Naive thymus-derived CD4-positive, alpha-beta T cell (primary cell): ENCODE measurements at regions not wholly inside any gene's neighbourhood (a gene's known extent, or its start where the extent isn't known, plus 50 kb on each side); places are given as distances from the start of the nearest gene placed in this dataset.

ENCODE experiments used
- ATAC-seq: fragments of 150-1000 bp; cut with Tn5 transposase; 2 replicates; pipeline ENCODE4 v1.10.0; 2021; ENCODE audit warnings: mild to moderate bottlenecking, moderate library complexity
- CTCF ChIA-PET: fragments of 350-600 bp; sonication (Branson Sonifier 250); formaldehyde crosslinking; loops from one replicate; lab custom pipeline; 2021; ENCODE audit warnings: antibody characterized with exemption; lab: Charles Lee
- POLR2A ChIA-PET: fragments of 350-600 bp; sonication (Branson Sonifier 250); formaldehyde crosslinking; loops from one replicate; lab custom pipeline; 2021; ENCODE audit warnings: antibody characterized with exemption, inconsistent platforms; lab: Charles Lee
- DNase-seq, 9 donors: peaks; one replicate each; pipeline versions ENCODE4 v3.0.0 to v3.0.0-alpha.2; 2020 to 2022; ENCODE audit warnings: mixed read lengths in 1 of 9
- H3K27ac ChIP-seq: one replicate; pipeline ENCODE4 v1.7.0; 2013; ENCODE audit warnings: mild to moderate bottlenecking, low read depth, low read length, moderate library complexity
- H3K27me3 ChIP-seq, 2 donors: one replicate each; pipeline ENCODE4 v1.7.0; 2013; ENCODE audit warnings: low read length in 2 of 2, mild to moderate bottlenecking in 2 of 2, moderate library complexity in 2 of 2; ENCODE audit not compliant: control insufficient read depth in 2 of 2, insufficient read depth in 2 of 2
- H3K36me3 ChIP-seq, 3 experiments: 1 replicate in 2 of 3; 2 replicates in 1 of 3; pipeline ENCODE4 v1.7.0; 2013; ENCODE audit warnings: low read length in 3 of 3, mild to moderate bottlenecking in 3 of 3, moderate library complexity in 1 of 3; ENCODE audit not compliant: insufficient read depth in 3 of 3, control insufficient read depth in 2 of 3
- H3K4me1 ChIP-seq, 2 donors: one replicate each; pipeline ENCODE4 v1.7.0; 2013; ENCODE audit warnings: low read length in 2 of 2, mild to moderate bottlenecking in 2 of 2, moderate library complexity in 1 of 2; ENCODE audit not compliant: control insufficient read depth in 2 of 2, insufficient read depth in 2 of 2
- H3K4me3 ChIP-seq: 2 replicates; pipeline ENCODE4 v1.7.0; 2013; ENCODE audit warnings: mild to moderate bottlenecking, low read length
- H3K9me3 ChIP-seq, 3 experiments: 1 replicate in 2 of 3; 2 replicates in 1 of 3; pipeline ENCODE4 v1.7.0; 2013; ENCODE audit warnings: low read length in 3 of 3; ENCODE audit not compliant: control insufficient read depth in 2 of 3
- H3K27ac Mint-ChIP-seq, 9 donors: one replicate each; pipeline ENCODE4 v1.8.0; 2020 to 2022; ENCODE audit warnings: mixed read lengths in 9 of 9, mild to moderate bottlenecking in 8 of 9, moderate library complexity in 5 of 9, inconsistent platforms in 2 of 9
- H3K27me3 Mint-ChIP-seq, 5 donors: one replicate each; pipeline ENCODE4 v1.8.0; 2021 to 2022; ENCODE audit warnings: mixed read lengths in 5 of 5, mild to moderate bottlenecking in 1 of 5
- H3K36me3 Mint-ChIP-seq, 5 donors: one replicate each; pipeline ENCODE4 v1.8.0; 2020 to 2022; ENCODE audit warnings: mixed read lengths in 5 of 5, mild to moderate bottlenecking in 3 of 5, inconsistent platforms in 1 of 5
- H3K4me1 Mint-ChIP-seq, 7 donors: one replicate each; pipeline ENCODE4 v1.8.0; 2020 to 2022; ENCODE audit warnings: mixed read lengths in 7 of 7, mild to moderate bottlenecking in 3 of 7, inconsistent platforms in 1 of 7
- H3K4me3 Mint-ChIP-seq, 10 donors: one replicate each; pipeline ENCODE4 v1.8.0; 2020 to 2022; ENCODE audit warnings: mild to moderate bottlenecking in 10 of 10, mixed read lengths in 10 of 10, moderate library complexity in 6 of 10, inconsistent platforms in 2 of 10
- H3K9me3 Mint-ChIP-seq, 11 donors: one replicate each; pipeline ENCODE4 v1.8.0; 2020 to 2022; ENCODE audit warnings: mixed read lengths in 11 of 11, mild to moderate bottlenecking in 4 of 11, inconsistent platforms in 1 of 11, moderate library complexity in 1 of 11
- intact Hi-C, 2 donors: fragments of 100-400 bp; cut with micrococcal nuclease; formaldehyde crosslinking; loops; one replicate each; pipeline ENCODE4 v1.15.1; 2023

- Mint-ChIP-seq H3K27me3 (no peaks in the 10 kb centered on the region), H3K9me3 (peaks cover 0 to 21% (median 3%) of the 10 kb centered on the region in 11 donors), H3K4me1 (no peaks in the 10 kb centered on the region), H3K4me3 (no peak overlapping the region), H3K27ac (no peak overlapping the region), H3K36me3 (no peaks in the 10 kb centered on the region)
- H3K4me3 ChIP-seq, result no peak overlapping the region
- DNase-seq (no peak), ATAC-seq (no peak)
- H3K9me3 ChIP-seq, result no peaks in the 10 kb centered on the region
- no peaks in the 10 kb centered on the region for H3K27me3 ChIP-seq
- intact Hi-C loops, result no loop called here
- no peaks in the 10 kb centered on the region for H3K36me3 ChIP-seq
- CTCF ChIA-PET, result no interaction called here
- POLR2A ChIA-PET, result no interaction called here
- H3K4me1 ChIP-seq, result no peaks in the 10 kb centered on the region
- no peak overlapping the region for H3K27ac ChIP-seq
Measured at GRCh38 chr4:134999169-134999568, 797.6 kb upstream of the PABPC4L start.

- Histone ChIP-seq H3K27me3 (no peaks in the 10 kb centered on the region), H3K4me1 (no peaks in the 10 kb centered on the region), H3K4me3 (no peak overlapping the region), H3K27ac (no peak overlapping the region), H3K36me3 (no peaks in the 10 kb centered on the region), H3K9me3 (no peaks in the 10 kb centered on the region)
- Mint-ChIP-seq H3K4me3 (no peak overlapping the region), H3K4me1 (no peaks in the 10 kb centered on the region), H3K27ac (no peak overlapping the region), H3K9me3 (peaks cover 0 to 30% (median 6%) of the 10 kb centered on the region in 11 donors), H3K36me3 (no peaks in the 10 kb centered on the region), H3K27me3 (no peaks in the 10 kb centered on the region)
- CTCF ChIA-PET, result no interaction called here
- DNase-seq (no peak), ATAC-seq (no peak)
- intact Hi-C loops, result no loop called here
- POLR2A ChIA-PET, result no interaction called here
Measured at GRCh38 chr4:134961963-134962362, 760.4 kb upstream of the PABPC4L start.

- no peak for ATAC-seq
- intact Hi-C loops, result no loop called here
- Histone ChIP-seq H3K36me3 (no peaks in the 10 kb centered on the region), H3K9me3 (no peaks in the 10 kb centered on the region), H3K4me3 (no peak overlapping the region), H3K27ac (no peak overlapping the region), H3K27me3 (no peaks in the 10 kb centered on the region), H3K4me1 (no peaks in the 10 kb centered on the region)
- Mint-ChIP-seq H3K36me3 (no peaks in the 10 kb centered on the region), H3K27ac (no peak overlapping the region), H3K27me3 (no peaks in the 10 kb centered on the region), H3K4me3 (no peak overlapping the region), H3K4me1 (no peaks in the 10 kb centered on the region), H3K9me3 (peaks cover 0 to 25% (median 4%) of the 10 kb centered on the region in 11 donors)
- CTCF ChIA-PET, result no interaction called here
- POLR2A ChIA-PET, result no interaction called here
- DNase-seq, result no peak
Measured at GRCh38 chr4:134958862-134959261, 757.3 kb upstream of the PABPC4L start.

GRCh38 chr4:134955059-134955458, 753.5 kb upstream of the PABPC4L start:
- POLR2A ChIA-PET, result no interaction called here
- no peak for ATAC-seq

GRCh38 chr4:134952775-134953174, 751.2 kb upstream of the PABPC4L start:
- Histone ChIP-seq H3K4me3 (no peak overlapping the region), H3K9me3 (no peaks in the 10 kb centered on the region), H3K27me3 (no peaks in the 10 kb centered on the region), H3K36me3 (no peaks in the 10 kb centered on the region), H3K27ac (no peak overlapping the region), H3K4me1 (no peaks in the 10 kb centered on the region)
- ATAC-seq, result no peak
- no peak overlapping the region for H3K27ac Mint-ChIP-seq
- no peaks in the 10 kb centered on the region for H3K27me3 Mint-ChIP-seq
- H3K9me3 Mint-ChIP-seq, result peaks cover 0 to 18% (median 3%) of the 10 kb centered on the region in 11 donors
- CTCF ChIA-PET, result no interaction called here
- DNase-seq, result no peak
- H3K36me3 Mint-ChIP-seq, result no peaks in the 10 kb centered on the region
- no peak overlapping the region for H3K4me3 Mint-ChIP-seq
- POLR2A ChIA-PET, result no interaction called here
- intact Hi-C loops, result no loop called here
- no peaks in the 10 kb centered on the region for H3K4me1 Mint-ChIP-seq

More at GRCh38 chr4:134955059-134955458, 753.5 kb upstream of the PABPC4L start:
- no peak for DNase-seq
- Histone ChIP-seq H3K27ac (no peak overlapping the region), H3K36me3 (no peaks in the 10 kb centered on the region), H3K4me3 (no peak overlapping the region), H3K4me1 (no peaks in the 10 kb centered on the region), H3K9me3 (no peaks in the 10 kb centered on the region), H3K27me3 (no peaks in the 10 kb centered on the region)
- Mint-ChIP-seq H3K9me3 (peaks cover 0 to 18% (median 3%) of the 10 kb centered on the region in 11 donors), H3K36me3 (no peaks in the 10 kb centered on the region), H3K27me3 (no peaks in the 10 kb centered on the region), H3K4me3 (no peak overlapping the region), H3K27ac (no peak overlapping the region), H3K4me1 (no peaks in the 10 kb centered on the region)
- CTCF ChIA-PET, result no interaction called here
- intact Hi-C loops, result no loop called here

- Histone ChIP-seq H3K36me3 (no peaks in the 10 kb centered on the region), H3K27me3 (no peaks in the 10 kb centered on the region), H3K27ac (no peak overlapping the region), H3K4me3 (no peak overlapping the region), H3K4me1 (no peaks in the 10 kb centered on the region), H3K9me3 (no peaks in the 10 kb centered on the region)
- H3K27me3 Mint-ChIP-seq, result no peaks in the 10 kb centered on the region
- POLR2A ChIA-PET, result no interaction called here
- intact Hi-C loops, result no loop called here
- H3K27ac Mint-ChIP-seq, result no peak overlapping the region
- H3K9me3 Mint-ChIP-seq, result peaks cover 0 to 18% (median 3%) of the 10 kb centered on the region in 11 donors
- no peaks in the 10 kb centered on the region for H3K4me1 Mint-ChIP-seq
- ATAC-seq (no peak), DNase-seq (no peak)
- H3K36me3 Mint-ChIP-seq, result no peaks in the 10 kb centered on the region
- CTCF ChIA-PET, result no interaction called here
- no peak overlapping the region for H3K4me3 Mint-ChIP-seq
Measured at GRCh38 chr4:134952305-134952704, 750.7 kb upstream of the PABPC4L start.

- Histone ChIP-seq H3K27me3 (no peaks in the 10 kb centered on the region), H3K4me1 (no peaks in the 10 kb centered on the region), H3K27ac (no peak overlapping the region), H3K4me3 (no peak overlapping the region), H3K9me3 (no peaks in the 10 kb centered on the region), H3K36me3 (no peaks in the 10 kb centered on the region)
- DNase-seq, result no peak
- no peak for ATAC-seq
- H3K27me3 Mint-ChIP-seq, result no peaks in the 10 kb centered on the region
- POLR2A ChIA-PET, result no interaction called here
- no peaks in the 10 kb centered on the region for H3K36me3 Mint-ChIP-seq
- intact Hi-C loops, result no loop called here
- H3K4me3 Mint-ChIP-seq, result no peak overlapping the region
- peaks cover 0 to 10% (median 3%) of the 10 kb centered on the region in 11 donors for H3K9me3 Mint-ChIP-seq
- H3K27ac Mint-ChIP-seq, result no peak overlapping the region
- CTCF ChIA-PET, result no interaction called here
- H3K4me1 Mint-ChIP-seq, result no peaks in the 10 kb centered on the region
Measured at GRCh38 chr4:134948110-134948642, 746.6 kb upstream of the PABPC4L start.
